GM23338 (cell line): ENCODE measurements at regions not wholly inside any gene's neighbourhood (a gene's known extent, or its start where the extent isn't known, plus 50 kb on each side); places are given as distances from the start of the nearest gene placed in this dataset.

ENCODE experiments used
- ATAC-seq: fragments of 200-7000 bp; cut with Tn5 transposase; 3 replicates; pipeline ENCODE4 v1.9.1; 2020
- DNase-seq: peaks from one replicate; pipeline ENCODE4 v3.0.0-alpha.2; 2015; ENCODE audit warnings: low spot score
- H2AFZ ChIP-seq: fragments of 200-600 bp; sonication (generic); 2 replicates; pipeline ENCODE4 v1.8.0; 2016; ENCODE audit warnings: antibody characterized with exemption, mild to moderate bottlenecking, moderate library complexity
- H3F3A ChIP-seq: fragments of 200-600 bp; sonication (generic); replicated peaks from 2 replicates; pipeline ENCODE4 v1.8.0; 2017; ENCODE audit warnings: antibody characterized with exemption, mixed run types, low read depth
- H3K27ac ChIP-seq: fragments of 200-600 bp; sonication (generic); 2 replicates; pipeline ENCODE4 v1.6.1; 2016; ENCODE audit warnings: low read depth
- H3K27me3 ChIP-seq: fragments of 200-600 bp; sonication (generic); 2 replicates; pipeline ENCODE4 v1.8.0; 2016; ENCODE audit warnings: mild to moderate bottlenecking, mixed run types, moderate library complexity; ENCODE audit not compliant: insufficient read depth
- H3K36me3 ChIP-seq: fragments of 200-600 bp; sonication (generic); 2 replicates; pipeline ENCODE4 v1.8.0; 2016; ENCODE audit warnings: mild to moderate bottlenecking; ENCODE audit not compliant: insufficient read depth
- H3K4me1 ChIP-seq: fragments of 200-600 bp; sonication (generic); 2 replicates; pipeline ENCODE4 v1.8.0; 2016; ENCODE audit warnings: mild to moderate bottlenecking, moderate library complexity; ENCODE audit not compliant: insufficient read depth
- H3K4me2 ChIP-seq: fragments of 200-600 bp; sonication (generic); 2 replicates; pipeline ENCODE4 v1.7.1; 2017; ENCODE audit warnings: mixed run types
- H3K4me3 ChIP-seq: fragments of 200-600 bp; sonication (generic); 2 replicates; pipeline ENCODE4 v1.6.1; 2016; ENCODE audit warnings: mixed run types
- H3K79me2 ChIP-seq: fragments of 200-600 bp; sonication (generic); replicated peaks from 2 replicates; pipeline ENCODE4 v1.8.0; 2017; ENCODE audit warnings: mild to moderate bottlenecking; ENCODE audit not compliant: insufficient read depth
- H3K9me2 ChIP-seq: fragments of 200-600 bp; sonication (generic); 2 replicates; pipeline ENCODE4 v1.8.0; 2017; ENCODE audit not compliant: insufficient read depth
- H4K20me1 ChIP-seq: fragments of 200-600 bp; sonication (generic); replicated peaks from 2 replicates; pipeline ENCODE4 v1.8.0; 2017; ENCODE audit warnings: mild to moderate bottlenecking; ENCODE audit not compliant: insufficient read depth
- H3K27ac Mint-ChIP-seq: 2 replicates; pipeline ENCODE4 v1.8.0; 2020; ENCODE audit warnings: inconsistent platforms, mild to moderate bottlenecking, moderate library complexity, mixed read lengths
- H3K27me3 Mint-ChIP-seq: 3 replicates; pipeline ENCODE4 v1.8.0; 2022; ENCODE audit warnings: low read depth, mild to moderate bottlenecking, moderate library complexity, mixed read lengths, inconsistent platforms; ENCODE audit not compliant: insufficient read depth, poor library complexity
- H3K36me3 Mint-ChIP-seq: 3 replicates; pipeline ENCODE4 v1.8.0; 2021; ENCODE audit warnings: low read depth, mild to moderate bottlenecking, inconsistent platforms, moderate library complexity, mixed read lengths
- H3K4me1 Mint-ChIP-seq: 3 replicates; pipeline ENCODE4 v1.8.0; 2020; ENCODE audit warnings: mild to moderate bottlenecking, inconsistent platforms, mixed read lengths
- H3K4me3 Mint-ChIP-seq: 3 replicates; pipeline ENCODE4 v1.8.0; 2021; ENCODE audit warnings: moderate library complexity, mild to moderate bottlenecking, inconsistent platforms, mixed read lengths
- H3K9me3 Mint-ChIP-seq: 3 replicates; pipeline ENCODE4 v1.8.0; 2020; ENCODE audit warnings: moderate library complexity, mild to moderate bottlenecking, inconsistent platforms, mixed read lengths
- CREB1 ChIP-seq: fragments of 250-450 bp; sonication (Bioruptor Pico); IDR thresholded peaks from 2 replicates; pipeline ENCODE4 v1.5.0; 2020; ENCODE audit warnings: low read depth, mild to moderate bottlenecking, moderate library complexity
- CTCF ChIP-seq, 2 experiments: fragments of 200-600 bp in 1 of 2; sonication (generic) in 1 of 2; conservative IDR thresholded peaks; 2 replicates each; pipeline versions ENCODE4 v1.5.1 to v1.6.1; 2016 to 2017; ENCODE audit warnings: antibody characterized with exemption in 2 of 2, low read depth in 2 of 2, mild to moderate bottlenecking in 2 of 2, moderate library complexity in 1 of 2
- EZH2 ChIP-seq: fragments of 200-600 bp; sonication (generic); IDR thresholded peaks from one replicate; pipeline ENCODE4 v1.8.0; 2017; ENCODE audit warnings: antibody characterized with exemption, mild to moderate bottlenecking, low read depth; ENCODE audit not compliant: unreplicated experiment
- EZH2phosphoT487 ChIP-seq: fragments of 200-600 bp; sonication (generic); IDR thresholded peaks from one replicate; pipeline ENCODE4 v1.8.1; 2018; ENCODE audit warnings: antibody characterized with exemption; ENCODE audit not compliant: unreplicated experiment
- JUNB ChIP-seq: IDR thresholded peaks from one replicate; pipeline ENCODE4 v1.6.1; 2016; ENCODE audit warnings: antibody characterized with exemption; ENCODE audit not compliant: unreplicated experiment
- NANOG ChIP-seq: IDR thresholded peaks from 2 replicates; pipeline ENCODE4 v1.6.1; 2016; ENCODE audit warnings: antibody characterized with exemption, borderline replicate concordance
- POLR2AphosphoS5 ChIP-seq: IDR thresholded peaks from 2 replicates; pipeline ENCODE4 v1.6.1; 2016; ENCODE audit warnings: antibody characterized with exemption, low read depth
- STAT1 ChIP-seq: IDR thresholded peaks from one replicate; pipeline ENCODE4 v1.6.1; 2016; ENCODE audit warnings: antibody characterized with exemption; ENCODE audit not compliant: unreplicated experiment
- ZNF114 ChIP-seq: fragments of 250-450 bp; sonication (Bioruptor Pico); IDR thresholded peaks from 2 replicates; pipeline ENCODE4 v1.5.0; 2020; ENCODE audit warnings: mild to moderate bottlenecking, moderate library complexity
- ZNF331 ChIP-seq: fragments of 250-450 bp; sonication (Bioruptor Pico); IDR thresholded peaks from 2 replicates; pipeline ENCODE4 v1.5.0; 2020; ENCODE audit warnings: low read depth, mild to moderate bottlenecking, moderate library complexity
- ZNF462 ChIP-seq: fragments of 250-450 bp; sonication (Bioruptor Pico); IDR thresholded peaks from 2 replicates; pipeline ENCODE4 v1.5.0; 2020; ENCODE audit warnings: mild to moderate bottlenecking, moderate library complexity
- TF ChIP-seq, protein P1 (sequence below): IDR thresholded peaks from one replicate; pipeline ENCODE4 v1.6.1; 2018; ENCODE audit warnings: antibody characterized with exemption; ENCODE audit not compliant: unreplicated experiment
- TF ChIP-seq, protein P2 (sequence below): IDR thresholded peaks from 2 replicates; pipeline ENCODE4 v1.6.1; 2016; ENCODE audit warnings: antibody characterized with exemption

GRCh38 chr6:44775121-44775520 is 387.6 kb downstream of the CDC5L start:
- Mint-ChIP-seq H3K4me3 (no peak overlapping the region), H3K36me3 (peaks cover 12% of the 10 kb centered on the region), H3K4me1 (peaks cover 29% of the 10 kb centered on the region), H3K27ac (no peak overlapping the region), H3K27me3 (peaks cover 6% of the 10 kb centered on the region), H3K9me3 (peaks cover 12% of the 10 kb centered on the region)
- ATAC-seq: no peak
- H3K9me2 ChIP-seq: peaks cover 8% of the 10 kb centered on the region; the same call in 1 of the 2 replicates
- TF ChIP-seq CREB1: no peak
- TF ChIP-seq, protein P1, sequence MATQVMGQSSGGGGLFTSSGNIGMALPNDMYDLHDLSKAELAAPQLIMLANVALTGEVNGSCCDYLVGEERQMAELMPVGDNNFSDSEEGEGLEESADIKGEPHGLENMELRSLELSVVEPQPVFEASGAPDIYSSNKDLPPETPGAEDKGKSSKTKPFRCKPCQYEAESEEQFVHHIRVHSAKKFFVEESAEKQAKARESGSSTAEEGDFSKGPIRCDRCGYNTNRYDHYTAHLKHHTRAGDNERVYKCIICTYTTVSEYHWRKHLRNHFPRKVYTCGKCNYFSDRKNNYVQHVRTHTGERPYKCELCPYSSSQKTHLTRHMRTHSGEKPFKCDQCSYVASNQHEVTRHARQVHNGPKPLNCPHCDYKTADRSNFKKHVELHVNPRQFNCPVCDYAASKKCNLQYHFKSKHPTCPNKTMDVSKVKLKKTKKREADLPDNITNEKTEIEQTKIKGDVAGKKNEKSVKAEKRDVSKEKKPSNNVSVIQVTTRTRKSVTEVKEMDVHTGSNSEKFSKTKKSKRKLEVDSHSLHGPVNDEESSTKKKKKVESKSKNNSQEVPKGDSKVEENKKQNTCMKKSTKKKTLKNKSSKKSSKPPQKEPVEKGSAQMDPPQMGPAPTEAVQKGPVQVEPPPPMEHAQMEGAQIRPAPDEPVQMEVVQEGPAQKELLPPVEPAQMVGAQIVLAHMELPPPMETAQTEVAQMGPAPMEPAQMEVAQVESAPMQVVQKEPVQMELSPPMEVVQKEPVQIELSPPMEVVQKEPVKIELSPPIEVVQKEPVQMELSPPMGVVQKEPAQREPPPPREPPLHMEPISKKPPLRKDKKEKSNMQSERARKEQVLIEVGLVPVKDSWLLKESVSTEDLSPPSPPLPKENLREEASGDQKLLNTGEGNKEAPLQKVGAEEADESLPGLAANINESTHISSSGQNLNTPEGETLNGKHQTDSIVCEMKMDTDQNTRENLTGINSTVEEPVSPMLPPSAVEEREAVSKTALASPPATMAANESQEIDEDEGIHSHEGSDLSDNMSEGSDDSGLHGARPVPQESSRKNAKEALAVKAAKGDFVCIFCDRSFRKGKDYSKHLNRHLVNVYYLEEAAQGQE: no peak
- TF ChIP-seq ZNF114 (CRISPR knock-in tag): no peak
- TF ChIP-seq NANOG: no peak
- no peak for TF ChIP-seq EZH2
- TF ChIP-seq ZNF462 (CRISPR knock-in tag): no peak
- TF ChIP-seq ZNF331: no peak
- no peak for TF ChIP-seq JUNB
- TF ChIP-seq, protein P2, sequence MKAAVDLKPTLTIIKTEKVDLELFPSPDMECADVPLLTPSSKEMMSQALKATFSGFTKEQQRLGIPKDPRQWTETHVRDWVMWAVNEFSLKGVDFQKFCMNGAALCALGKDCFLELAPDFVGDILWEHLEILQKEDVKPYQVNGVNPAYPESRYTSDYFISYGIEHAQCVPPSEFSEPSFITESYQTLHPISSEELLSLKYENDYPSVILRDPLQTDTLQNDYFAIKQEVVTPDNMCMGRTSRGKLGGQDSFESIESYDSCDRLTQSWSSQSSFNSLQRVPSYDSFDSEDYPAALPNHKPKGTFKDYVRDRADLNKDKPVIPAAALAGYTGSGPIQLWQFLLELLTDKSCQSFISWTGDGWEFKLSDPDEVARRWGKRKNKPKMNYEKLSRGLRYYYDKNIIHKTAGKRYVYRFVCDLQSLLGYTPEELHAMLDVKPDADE: no peak
- no peak for TF ChIP-seq CTCF (conservative IDR thresholded peaks at IDR 0.05; ENCODE audit: low read depth in 2 of 2)
- no peak for TF ChIP-seq POLR2AphosphoS5
- no peak for TF ChIP-seq EZH2phosphoT487
- no peak for TF ChIP-seq STAT1
- no peak overlapping the region for H3K4me3 ChIP-seq
- H4K20me1 ChIP-seq: no peaks in the 10 kb centered on the region
- H3F3A ChIP-seq: no peaks in the 10 kb centered on the region
- H2AFZ ChIP-seq: no peak overlapping the region
- peaks cover 2% of the 10 kb centered on the region; the same call in 1 of the 2 replicates for H3K36me3 ChIP-seq
- no peaks in the 10 kb centered on the region for H3K27me3 ChIP-seq
- no peak overlapping the region for H3K27ac ChIP-seq
- DNase-seq: no peak
- H3K4me2 ChIP-seq: no peak overlapping the region
- 0 out of 2 replicates have a peak, but pooled peaks cover 15% of the 10 kb centered on the region for H3K4me1 ChIP-seq
- H3K79me2 ChIP-seq: no peaks in the 10 kb centered on the region
